ENCODE measurements at regions not wholly inside any gene's neighbourhood (a gene's known extent, or its start where the extent isn't known, plus 50 kb on each side); places are given as distances from the start of the nearest gene placed in this dataset.

DNA sequence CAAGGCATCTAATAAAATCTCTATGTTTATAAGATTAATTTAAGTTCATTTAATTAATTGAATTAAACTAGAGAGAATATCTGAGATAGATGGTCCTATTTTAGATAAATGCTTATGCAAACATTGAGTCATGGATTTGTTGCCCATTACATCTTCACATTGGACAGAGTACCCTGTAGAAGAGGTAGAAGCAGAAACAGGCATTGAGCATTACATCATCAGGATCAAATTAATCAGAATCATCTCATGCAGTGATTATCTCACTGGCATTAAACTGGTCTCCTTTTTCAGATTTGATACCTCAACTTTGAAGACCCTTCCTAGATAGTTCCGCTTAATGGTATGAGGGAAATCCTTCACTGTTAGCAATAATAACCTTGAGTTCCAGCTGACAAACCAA, 469.6 kb upstream of the VRK2 start:
- no peak for DNase-seq (ENCODE audit: low read depth)

DNA sequence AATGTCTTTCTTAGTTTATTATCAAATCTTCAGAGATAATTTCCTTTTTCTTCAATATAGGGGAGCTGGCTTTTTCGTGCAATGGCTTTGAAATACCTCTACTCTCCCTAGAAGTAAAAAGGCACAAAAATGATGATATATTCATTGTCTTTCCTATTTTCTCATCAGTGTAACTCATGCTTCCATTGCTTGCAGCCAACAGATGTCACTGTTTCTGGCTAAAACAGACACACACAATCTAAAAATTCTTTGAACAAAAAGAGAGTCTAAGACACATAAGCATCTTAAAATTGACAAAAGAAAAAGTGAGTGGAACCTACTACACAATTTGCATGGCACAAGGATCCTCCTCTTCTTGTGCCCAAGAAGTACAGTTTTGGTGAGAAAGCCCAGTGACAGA, 448.7 kb upstream of the VRK2 start:
- no peak for DNase-seq (ENCODE audit: low read depth)

DNA sequence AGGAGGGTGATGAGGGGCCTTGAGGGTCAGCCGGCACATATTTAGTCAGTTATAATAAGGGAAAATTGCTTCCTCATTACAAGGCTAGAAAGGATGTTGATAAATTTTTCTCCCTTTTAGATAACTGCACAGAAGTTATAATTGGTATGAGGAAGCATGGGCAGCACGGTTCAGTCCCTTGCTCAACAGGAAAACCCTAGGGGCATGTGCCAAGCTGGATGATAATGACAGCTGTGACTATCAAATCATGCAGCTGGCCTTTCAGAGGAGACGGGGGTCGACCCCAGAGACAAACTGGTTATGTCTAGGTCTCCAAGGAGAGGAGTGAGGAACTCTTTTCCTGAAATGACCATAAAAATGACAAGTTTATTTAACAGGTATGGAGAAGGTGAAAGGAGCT, 448.1 kb upstream of the VRK2 start:
- no peak for DNase-seq (ENCODE audit: low read depth)

DNA sequence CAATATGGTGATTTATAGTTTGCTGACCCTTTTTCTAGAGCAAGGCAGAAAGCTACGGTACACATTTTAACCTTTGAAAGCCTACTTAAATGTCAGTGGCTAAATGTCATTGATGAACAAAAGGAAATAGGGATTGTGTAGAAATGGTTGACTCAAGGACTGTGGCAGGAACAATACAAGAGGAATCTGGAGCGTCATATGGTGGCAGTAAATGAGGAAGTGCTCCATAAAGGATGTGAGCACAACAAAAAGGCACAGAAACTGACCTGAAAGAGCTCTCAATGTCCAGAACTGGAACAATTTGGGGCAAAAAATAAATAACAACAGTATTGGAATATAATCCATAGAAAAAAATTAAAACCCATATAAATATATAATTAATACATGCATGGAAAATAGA, 443.9 kb upstream of the VRK2 start:
- no peak for DNase-seq (ENCODE audit: low read depth)

DNA sequence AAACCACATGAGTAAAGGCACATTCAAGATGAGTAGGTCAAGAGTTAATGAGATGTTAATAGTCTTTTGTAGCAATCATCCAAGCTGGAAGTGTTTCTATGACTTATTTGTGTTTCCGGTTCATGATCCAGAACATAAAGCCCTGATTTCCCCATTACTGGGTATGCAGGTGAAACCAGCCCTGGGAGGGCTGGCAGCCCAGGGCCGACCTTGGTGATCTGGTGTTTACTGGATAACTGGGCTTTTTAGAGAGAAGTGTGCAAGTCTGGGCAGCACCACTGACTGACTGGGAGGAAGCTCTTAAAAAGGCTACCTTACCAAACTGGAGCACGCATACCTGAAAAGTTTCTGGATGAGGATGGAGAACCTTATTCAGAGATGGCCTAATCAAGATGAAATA, 431.6 kb upstream of the VRK2 start:
- no peak for DNase-seq (ENCODE audit: low read depth)

DNA sequence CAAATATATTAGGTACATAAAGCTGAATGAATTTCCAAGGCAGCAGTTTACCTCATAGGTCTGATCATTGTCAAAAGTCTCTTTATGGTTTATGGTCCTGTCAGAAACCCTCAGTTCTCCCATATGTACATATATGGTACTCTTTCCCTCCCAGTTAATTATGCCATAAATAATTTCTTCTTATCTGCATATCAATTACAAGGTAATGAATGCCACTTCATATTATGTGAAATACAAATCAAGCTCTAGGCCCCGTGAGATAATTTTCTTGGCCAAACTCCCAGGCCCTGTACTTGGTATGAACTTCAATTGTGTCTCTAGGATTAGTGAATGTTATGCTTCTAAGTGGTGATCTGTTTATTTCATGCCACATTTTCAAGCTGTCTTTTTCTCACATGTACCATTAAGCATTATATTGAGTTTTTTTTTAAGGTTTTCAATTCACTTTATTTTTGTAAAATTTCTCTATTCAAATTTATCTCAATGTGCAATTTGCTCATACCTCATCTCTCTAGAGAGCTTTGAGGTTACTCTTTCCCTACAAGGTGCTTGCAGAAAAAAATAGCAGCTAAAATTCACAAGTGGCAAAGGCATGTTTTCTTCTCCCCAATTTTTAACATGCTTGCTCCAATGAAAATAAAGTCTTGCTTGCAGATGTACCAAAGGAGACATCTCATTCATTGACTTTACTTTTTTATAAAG, 430.6 kb upstream of the VRK2 start:
- no peak for DNase-seq (ENCODE audit: low read depth)

DNA sequence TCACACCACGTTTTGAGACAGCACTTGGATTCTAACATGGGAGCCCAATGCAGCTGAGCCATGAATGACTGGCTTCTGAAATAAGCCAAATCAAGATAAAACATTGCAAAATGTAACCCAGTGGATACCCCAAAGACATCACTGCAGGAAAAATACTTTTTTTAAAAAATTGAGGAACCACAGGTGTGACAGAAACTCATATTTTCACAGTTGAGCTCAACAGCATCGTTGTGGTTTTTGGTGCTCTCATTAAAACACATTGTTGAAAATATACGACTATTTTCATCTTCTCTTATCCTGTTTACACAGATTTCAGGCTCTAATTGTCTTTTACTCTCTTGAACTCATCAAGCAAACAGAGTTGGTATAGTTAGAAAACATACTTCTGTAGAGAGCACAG, 429.3 kb upstream of the VRK2 start:
- no peak for DNase-seq (ENCODE audit: low read depth)

DNA sequence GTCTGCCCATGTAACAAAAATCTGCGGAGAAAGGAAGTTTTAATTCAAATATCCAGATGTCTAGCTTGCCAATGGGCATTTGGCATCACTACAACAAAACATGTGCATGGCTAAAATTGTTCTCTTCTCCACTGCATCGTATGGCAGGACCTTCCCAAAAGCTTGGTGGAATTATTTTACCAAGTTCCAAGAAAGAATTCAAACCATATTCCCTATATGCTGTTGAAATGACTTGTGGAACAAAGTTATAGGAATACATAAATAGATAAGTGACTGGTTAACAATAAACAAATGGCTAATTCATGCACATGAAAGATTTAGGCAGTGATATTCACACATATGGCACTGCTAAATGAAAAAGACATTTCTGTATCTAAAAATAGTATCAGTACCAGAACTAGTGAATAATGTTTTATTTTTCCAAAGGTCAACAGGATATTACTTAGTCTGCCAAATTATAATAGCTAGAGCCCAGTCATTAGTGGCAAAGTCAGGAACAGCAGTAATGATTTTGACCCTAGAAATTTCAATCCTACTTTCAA, 425.4 kb upstream of the VRK2 start:
- DNase-seq (ENCODE audit: low read depth), result no peak

DNA sequence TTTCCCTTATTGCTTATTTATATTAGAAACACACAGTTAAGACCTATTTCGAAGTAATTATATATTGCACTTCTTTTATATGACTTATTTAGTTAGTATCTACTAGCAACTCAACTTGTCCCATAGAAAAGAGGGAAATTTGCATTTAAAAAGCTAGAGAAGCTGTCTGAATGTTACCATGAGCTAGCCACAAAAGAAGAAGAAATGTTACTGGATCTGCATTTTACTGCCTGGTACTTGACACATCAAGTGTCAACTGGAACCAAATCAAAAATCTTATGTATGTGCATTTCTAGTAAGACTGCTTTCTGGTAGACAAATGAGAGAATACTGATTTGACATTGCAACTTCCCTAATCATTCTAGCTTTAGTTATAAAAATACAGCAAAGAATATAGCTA, 424.6 kb upstream of the VRK2 start:
- DNase-seq (ENCODE audit: low read depth), result no peak

DNA sequence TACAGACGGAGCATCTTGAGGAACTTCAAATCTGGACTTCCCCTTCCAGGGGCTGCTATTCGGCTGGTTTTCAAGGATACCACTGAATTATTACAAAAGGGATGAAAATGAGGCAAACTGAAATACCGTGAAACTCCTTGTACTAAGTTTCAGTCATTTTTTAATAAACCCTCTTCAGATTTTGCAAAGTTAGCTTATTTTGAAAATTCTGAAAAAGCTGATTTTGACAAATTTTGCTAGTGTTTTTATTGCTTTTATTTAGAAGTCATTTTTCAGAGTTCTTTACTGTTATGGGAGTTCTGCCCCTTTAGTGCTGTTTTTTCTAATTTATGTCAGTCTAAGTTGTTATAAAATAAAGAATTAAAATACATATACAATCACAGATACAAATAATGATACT, 390.4 kb upstream of the VRK2 start:
- no peak for DNase-seq (ENCODE audit: low read depth)

DNA sequence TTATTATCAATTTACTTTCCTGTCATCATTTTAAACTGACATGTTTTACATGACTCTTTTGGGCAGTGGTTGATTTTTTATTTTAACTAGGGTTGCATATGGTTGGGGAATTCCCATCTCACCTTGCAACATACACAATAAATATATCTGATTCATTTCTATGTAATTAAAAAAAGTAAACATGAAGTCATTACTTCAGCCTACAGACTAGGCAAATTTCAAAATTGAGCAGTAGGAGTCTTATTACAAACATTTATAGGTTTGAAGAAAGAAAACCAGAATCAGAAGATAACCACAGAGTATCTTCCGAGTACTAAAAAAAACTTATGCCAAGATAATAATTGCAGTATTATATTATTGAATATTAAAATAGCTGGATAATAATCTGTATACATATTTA, 377.0 kb upstream of the VRK2 start:
- DNase-seq (ENCODE audit: low read depth), result no peak

DNA sequence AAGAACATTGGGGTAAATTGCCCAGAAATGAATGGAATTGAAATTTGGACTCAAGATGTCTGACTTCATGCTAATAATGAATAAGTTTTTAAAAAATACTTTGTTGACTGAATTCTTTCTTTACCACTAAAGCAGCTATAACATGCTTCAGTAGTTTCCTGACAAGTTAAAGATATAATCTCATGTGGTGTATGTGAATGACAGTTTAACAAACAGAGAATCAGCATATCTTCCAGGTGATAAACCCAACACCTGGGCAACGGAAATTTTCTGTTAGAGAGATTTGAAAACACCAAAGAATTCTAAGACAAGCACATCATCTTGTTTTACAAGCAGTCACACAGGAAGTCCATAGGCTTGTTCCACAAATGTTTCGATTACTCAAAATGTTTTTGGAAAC, 372.6 kb upstream of the VRK2 start:
- DNase-seq (ENCODE audit: low read depth), result no peak

DNA sequence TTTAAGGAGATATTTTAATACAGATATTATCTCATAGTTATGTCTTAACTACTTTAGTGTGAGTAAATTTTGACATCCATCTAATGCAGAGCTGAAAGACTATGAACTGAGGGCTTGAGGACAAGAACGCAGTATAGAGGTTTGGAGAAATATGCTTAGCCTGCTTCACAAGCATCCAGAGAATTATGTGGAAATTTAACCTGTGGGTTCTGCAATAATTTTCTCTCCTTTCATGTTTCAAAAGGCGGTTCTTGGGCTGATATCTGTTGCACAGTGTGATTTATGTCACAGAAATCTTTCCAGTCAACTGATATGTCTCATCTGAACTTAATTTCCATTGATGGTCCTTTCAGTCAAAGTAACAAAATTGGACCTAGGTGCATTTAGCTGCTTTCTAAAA, 371.9 kb upstream of the VRK2 start:
- no peak for DNase-seq (ENCODE audit: low read depth)

DNA sequence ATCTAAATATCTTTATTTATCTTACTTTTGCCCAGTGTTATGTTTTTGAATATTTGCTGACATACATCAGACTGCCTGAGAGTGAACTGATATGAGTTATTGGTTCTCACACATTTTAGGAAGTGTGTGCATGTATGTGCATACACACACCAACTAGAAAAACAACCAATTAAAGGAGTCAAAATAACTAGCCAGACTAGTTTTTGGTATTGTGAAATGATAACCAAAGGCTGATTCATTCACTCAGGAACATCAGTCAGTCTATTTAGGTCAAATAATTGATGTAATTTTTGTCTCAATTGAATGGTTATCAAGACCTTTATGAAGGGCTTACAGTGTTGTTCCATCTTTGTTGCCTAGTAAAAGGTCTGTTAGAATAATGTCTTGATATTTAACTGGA, 369.3 kb upstream of the VRK2 start:
- no peak for DNase-seq (ENCODE audit: low read depth)

DNA sequence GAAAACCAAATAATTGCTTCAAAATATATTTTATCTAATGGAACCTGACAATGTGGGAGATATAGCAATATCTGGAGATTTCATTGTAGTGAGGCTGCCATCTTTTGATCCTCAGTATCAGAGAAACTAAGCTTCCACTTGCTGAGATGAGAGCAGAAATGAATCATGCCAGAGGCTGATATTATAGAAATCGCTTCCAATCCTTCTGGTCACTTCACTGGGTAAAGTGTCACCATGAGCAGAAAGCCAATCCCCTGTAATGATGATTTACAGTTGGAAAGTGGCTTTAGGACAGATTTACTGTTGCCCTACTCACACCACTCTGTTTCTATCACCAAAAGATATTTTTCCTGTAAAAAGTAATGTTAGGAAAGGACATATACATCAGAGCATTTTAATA, 365.0 kb upstream of the VRK2 start:
- no peak for DNase-seq (ENCODE audit: low read depth)

DNA sequence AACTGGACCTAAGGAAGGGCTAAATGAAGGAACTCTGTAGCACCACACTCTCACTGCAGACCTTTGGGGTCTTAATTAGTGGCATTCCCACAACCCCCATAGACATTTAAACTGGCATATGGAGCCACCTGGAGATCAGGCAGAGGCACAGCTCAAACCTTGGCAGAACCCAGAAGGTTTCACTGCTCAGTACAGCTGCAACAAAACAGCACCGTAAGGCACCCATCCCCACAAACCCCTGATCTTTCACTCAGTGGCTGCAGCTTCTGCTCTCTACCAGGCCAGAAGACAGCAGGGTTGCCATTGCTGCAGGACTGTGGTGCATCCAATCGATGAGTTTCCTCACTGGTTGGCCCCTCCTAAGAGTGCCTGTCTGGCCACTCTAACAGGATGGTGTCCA, 361.6 kb upstream of the VRK2 start:
- DNase-seq (ENCODE audit: low read depth), result no peak

DNA sequence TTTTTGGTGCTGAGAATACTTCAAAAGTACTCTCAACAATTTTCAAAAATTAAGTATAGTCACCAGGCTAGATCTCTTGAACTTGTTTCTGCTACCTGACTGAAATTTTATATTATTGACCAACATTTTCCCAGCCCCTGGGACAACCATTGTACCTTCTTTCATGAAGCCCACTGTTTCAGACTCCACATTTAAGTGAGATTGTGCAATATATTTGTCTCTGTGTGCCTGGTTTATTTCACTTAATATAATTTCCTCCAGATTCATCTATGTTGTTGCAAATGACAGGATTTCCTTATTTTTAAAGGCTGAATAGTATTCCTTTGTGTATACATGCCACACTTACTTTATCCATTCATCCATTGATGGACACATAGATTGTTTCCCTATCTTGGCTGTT, 354.2 kb upstream of the VRK2 start:
- no peak for DNase-seq (ENCODE audit: low read depth)

DNA sequence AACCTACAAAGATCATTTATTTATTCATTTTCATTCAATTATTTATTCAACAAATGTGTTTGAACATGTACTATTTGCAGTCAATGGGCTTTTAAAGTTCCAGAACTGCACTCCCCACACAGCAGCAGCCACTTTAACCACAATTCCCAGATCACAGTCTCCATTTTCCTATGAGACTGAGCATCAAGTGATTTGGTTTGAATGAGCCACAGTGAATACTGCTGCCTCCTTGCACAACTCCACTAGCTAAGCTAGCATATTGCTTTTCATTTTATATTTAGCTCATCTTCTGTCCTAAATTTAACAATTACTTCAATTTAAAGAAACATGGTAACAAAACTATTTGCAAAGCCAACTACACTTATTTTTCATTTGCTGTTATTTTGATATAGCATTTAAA, 353.4 kb upstream of the VRK2 start:
- DNase-seq (ENCODE audit: low read depth), result no peak

DNA sequence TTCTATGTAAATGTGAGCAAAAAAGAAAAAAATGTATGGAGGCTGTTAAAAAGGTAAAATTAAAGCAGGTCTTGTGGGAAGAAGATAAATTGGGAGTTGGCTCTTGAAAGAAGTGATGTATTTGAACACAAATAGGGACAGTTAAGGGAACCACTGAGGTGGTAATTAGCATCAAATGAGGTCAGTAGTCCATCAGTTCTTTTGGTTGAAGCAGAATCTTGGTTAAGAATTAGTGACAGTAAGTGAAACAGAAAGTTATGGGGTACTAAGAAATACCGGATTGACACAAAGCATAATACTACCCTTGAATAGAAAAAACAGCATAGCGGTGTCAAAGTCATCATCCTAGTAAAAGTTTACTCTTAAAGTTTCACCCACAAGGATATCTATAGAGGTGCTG, 352.6 kb upstream of the VRK2 start:
- DNase-seq (ENCODE audit: low read depth), result no peak

DNA sequence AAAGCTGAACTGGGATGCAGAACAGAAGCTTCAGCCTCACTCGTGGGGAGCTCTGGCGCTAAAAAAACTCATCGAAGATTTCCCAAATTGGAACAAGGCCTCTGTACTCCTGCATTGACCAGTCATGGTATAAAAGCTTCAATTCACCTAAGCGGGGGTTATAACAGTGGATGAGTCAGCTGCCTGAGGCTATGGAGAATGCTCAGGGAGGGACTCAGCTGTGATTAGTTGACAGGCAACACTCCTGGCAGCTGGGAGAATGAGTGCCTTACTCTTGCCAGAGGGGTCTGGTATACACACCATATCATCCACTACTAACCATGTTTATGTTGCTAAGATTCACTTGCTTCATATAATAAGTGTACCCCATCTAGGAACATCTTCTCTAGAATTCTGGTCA, 350.6 kb upstream of the VRK2 start:
- no peak for DNase-seq (ENCODE audit: low read depth)

DNA sequence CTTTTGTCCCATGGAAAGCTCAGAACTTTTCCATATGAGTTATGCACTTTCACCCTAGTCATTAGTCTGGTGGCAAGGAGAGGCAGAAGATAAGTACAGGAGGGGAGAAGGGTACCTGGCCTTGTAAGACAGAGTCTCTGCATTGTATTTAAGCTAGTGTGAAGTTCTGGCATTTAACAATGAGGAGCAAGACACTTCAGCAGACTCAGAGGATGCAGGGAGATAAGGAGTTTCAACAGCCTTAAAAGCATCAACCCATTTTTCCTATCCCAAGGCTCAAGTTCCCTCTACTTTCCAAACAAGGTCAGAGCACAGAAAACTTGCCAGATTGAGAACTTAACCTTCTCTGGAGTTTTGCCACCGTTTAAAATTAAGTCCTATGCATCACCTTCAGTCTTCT, 348.2 kb upstream of the VRK2 start:
- no peak for DNase-seq (ENCODE audit: low read depth)

DNA sequence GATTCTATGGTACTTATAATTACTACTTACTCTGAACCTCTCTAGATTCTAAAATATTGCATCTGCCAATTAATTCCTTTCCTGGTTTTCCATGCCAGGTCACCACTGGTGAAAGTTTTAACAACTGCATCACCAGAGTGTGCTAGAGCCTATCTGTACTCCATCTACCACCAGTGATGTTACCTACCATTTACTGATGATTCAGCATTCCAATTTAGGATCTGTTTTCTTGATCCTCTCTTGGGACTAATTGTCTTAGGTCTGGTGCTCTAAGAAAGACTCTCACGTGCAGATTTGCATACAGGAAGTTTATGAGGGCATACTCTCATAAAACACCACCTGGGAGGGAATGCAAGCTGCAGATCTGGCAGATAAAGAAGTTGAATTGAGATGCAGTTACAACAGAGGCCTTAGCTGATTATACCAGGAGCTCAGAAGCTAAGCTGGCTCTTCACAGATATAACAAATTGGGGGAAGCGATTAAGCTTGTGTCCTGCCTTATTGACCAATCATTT, 347.6 kb upstream of the VRK2 start:
- DNase-seq (ENCODE audit: low read depth), result no peak

DNA sequence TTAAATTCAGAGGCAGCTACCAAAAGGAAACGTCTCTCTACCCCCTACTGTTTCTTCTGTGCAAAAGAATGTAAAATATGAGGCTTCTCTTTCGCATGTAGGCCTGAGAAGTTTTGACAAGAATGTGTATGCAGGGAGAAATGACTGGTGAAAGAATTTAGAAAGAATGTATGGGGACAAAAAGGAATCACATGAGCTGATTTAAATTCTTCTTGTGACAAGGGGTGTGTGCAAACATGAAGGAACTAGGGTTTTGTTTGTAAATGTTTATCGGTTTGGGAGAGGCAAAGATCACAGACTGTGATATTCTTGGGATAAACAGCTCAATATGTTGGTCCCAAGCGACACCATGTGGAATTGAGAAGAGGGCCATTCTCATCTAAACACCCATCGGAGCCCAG, 345.2 kb upstream of the VRK2 start:
- DNase-seq (ENCODE audit: low read depth), result no peak

DNA sequence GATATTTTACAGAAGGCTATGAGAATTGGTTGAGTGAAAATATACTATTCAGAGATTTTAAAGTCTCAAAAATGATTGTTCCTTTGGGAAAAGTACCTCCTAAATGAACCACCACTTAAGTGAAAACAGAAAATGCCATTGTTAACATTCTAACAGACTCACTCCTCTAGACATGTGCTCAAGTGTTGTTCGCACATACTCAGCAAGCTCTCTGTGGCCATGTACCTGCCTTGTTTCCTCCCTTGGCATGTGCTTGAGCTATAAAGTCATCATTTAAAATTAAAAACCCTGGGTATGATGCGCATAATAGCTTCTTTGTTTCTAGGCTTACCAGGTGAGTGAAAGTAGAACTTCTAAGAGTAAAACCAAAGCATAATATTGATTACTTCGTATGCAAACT, 343.2 kb upstream of the VRK2 start:
- DNase-seq (ENCODE audit: low read depth), result no peak
